Activated CD4-positive, CD25-positive, alpha-beta regulatory T cell treated with anti-CD3 and anti-CD28 coated beads, Interleukin-2, amount 50 U/mL, for 72 hours (primary cell): ENCODE measurements at regions not wholly inside any gene's neighbourhood (a gene's known extent, or its start where the extent isn't known, plus 50 kb on each side); places are given as distances from the start of the nearest gene placed in this dataset.
A peak's percentile ranks its signal among the peaks of the same experiment; 100 is the strongest.

ENCODE experiments used
- DNase-seq: peaks from one replicate; pipeline ENCODE4 v3.0.0; 2021

DNA sequence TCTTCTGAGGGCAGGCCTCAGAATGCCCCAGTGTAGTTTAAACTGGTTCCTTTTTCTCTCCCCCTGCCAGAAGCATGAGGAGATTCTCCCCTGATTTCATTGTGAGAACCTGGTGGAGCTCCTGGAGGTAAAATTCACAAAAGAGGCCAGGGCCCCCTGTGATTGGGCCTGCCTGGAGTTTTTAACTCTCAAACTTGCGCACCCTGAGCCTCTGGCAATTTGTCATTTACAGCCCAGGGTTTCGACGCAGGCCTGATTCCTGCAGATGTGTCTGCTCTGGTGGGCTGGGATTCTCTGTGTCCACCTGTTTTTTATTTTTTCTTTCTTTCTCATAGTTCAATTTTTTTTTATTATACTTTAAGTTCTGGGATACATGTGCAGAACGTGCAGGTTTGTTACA is 157.9 kb downstream of the ASB1 start:
- peak; percentile 4 for DNase-seq

DNA sequence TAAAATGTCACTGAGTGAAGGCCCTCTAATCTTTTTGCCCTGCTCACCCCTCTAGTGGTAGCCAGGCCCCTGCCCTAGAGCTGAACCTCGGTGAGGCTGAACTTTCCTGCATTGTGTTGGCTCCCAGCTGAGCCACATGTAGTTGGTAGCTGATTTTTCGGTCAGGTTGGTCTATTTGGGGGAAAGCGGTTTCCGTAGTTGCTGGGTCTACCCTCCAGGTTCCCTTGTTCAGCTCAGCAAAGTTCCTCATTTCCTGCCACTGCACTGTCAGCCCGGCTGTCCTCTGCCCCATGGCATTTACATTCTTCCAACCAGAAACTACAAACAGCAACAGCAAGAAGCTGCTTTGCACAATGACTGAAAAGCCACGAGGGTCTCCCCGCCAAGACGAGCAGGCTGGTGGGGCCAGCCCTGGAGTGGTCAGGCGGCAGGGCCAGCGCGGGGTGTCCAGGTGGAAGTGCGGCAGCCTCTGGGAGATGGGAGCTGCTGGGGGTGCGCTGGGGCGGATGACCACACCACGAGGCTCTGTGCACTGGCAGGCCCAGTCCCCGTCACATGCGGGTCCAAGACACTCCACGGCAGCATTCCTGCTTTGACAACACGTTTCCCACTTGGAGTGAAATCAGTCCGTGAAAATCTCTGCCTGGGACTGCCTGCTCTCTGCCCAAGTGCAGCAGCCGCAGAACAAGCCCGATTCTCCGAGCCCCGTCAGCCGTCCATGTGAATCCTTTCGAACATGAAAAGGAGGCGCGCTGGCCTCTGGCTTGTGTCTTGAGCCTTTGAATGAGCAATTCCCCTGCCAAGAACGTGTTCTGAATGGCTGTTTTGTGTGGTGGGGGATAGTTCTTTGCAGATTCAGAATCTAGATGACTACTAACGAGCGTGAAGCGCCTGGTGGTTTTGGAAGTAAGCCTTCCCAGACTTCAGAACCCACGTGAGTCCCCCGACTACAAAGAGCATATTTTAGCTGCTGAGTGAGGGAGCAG is 159.4 kb downstream of the ASB1 start:
- DNase-seq, result no peak

DNA sequence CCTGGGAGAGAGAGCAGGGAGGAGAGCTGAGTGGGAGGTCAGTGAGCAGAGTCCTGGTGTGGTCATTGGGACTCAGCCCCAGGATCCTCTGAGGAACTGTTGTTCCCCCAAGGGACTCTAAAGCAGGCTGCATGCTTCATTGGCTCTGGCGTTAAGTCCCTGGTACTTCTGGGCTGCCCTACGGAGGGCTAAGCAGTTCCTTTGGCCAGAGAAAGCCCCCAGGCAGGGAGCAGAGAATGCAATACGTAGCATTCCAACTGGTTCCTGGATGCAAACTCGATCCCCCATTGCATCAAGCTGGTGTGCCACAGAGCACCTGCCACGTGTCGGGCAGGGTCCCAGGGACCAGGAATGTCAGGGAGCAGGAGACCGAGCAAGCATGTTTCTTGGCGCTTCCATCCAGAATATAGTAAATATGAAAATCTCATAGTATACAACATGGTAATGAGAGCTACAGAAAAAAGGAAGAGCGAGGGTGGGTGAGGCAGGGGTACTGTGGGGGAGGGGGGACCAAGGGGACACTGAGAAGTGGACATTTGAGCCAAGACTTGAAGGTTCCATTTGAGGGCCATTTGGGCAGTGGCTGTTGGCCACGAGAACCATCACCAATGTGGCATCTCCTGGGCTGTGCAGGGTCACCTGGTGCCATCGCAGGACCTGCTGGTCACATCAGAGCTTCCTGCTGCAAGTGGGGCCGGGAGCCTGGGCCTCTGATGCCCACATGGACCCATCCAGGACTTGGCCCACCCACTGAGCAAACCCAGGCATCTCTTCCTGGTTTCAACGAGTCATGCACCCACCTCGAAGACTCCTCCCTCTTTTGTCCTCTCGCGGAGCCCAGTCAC is 160.4 kb downstream of the ASB1 start:
- peak; percentile 5 for DNase-seq

DNA sequence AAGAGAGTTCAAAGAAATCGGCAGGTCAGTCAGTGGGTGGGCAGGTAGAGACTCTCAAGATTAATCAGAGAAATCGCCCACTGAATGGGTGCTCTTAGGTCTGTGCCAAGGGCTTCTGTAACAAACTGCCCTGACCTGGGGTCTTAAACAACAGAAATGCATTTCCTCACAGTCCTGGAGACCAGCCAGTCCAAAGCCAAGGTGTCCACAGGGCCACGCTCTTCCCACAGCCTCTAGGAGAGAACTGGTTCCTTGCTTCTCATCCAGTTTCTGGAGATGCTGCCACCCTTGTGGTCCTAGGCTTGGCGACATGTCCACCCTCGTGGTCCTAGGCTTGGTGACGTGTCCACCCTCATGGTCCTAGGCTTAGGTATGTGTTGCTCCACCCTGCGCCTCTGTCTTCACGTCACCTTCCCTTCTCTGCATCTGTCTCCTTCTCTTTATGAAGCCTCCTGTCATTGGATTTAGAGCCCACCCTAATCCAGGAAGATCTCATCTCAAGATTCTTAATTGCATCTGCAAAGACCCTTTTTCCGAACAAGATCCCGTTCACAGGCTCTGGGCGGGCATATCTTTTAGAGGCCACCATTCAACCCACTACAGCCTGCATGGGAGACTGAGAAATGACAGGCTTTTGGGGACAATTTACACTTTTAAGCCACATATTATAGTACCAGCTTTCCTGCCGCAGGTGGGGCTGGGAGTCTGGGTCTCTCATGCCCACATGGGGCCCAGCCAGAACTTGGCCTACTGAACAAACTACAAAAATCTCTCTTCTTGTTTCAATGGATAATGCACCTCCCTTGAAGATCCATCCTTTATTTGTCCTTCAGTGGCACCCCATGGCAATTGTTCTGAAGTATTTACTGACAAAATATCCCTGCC is 161.3 kb downstream of the ASB1 start:
- DNase-seq, result peak; percentile 12

DNA sequence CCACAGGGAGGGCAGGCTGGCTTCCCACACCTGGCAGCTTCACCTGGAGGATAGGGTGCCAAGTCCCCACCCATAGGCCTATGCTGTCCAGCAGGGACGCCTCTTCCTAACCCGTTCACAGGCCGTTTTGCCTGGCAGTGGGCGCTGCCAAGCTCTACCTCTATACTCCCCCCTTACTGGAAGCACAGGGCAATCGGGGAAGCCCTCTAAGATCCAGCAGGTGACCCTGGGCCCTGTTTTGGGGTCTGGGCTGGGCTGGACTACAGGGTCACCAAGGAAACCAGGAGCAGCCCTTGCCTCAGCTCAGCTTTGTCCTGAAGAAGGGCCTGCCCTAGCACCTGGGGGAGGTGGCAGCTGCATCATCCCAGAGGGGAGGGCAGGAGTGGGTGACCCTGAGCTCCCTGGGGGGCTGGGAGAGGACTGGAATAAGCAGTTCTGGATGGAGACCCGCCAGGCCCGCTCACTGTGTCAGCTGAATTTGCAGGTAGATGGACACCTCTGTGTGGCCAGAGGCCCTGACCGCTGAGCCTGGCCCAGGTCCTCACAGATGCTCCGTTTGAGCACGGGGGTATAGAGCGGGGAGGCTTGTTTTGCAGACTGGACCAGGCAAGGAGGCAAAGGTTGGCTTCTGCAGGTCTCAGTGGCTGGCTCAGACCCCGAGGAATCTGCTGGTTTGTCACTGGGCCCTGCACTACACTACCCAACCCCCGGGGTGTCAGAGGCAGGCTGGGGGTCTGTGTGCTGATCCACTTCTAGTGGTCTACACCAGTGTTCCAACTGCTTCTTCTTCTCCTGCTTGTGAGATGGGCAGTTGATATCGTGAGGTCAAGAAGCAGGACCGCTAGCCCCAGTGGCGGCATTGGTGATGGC is 163.1 kb downstream of the ASB1 start:
- peak; percentile 15 for DNase-seq

DNA sequence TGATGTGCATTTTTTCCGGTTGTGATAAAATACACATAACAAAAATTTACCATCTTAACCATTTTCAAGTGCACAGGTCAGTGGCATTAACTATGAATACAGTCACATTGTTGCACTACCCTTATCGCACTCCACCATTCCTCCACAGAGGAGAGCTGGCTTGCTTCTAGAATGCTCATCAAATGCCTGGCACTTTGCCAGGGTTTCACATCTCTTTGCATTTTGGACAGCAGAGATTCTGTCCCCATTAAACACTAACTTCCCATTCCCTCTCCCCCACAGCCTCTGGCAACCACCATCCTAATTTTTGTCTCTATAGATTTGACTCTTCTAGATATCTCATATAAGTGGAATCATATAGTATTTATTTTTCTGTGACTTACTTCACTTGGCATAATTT is 165.0 kb downstream of the ASB1 start:
- no peak for DNase-seq

DNA sequence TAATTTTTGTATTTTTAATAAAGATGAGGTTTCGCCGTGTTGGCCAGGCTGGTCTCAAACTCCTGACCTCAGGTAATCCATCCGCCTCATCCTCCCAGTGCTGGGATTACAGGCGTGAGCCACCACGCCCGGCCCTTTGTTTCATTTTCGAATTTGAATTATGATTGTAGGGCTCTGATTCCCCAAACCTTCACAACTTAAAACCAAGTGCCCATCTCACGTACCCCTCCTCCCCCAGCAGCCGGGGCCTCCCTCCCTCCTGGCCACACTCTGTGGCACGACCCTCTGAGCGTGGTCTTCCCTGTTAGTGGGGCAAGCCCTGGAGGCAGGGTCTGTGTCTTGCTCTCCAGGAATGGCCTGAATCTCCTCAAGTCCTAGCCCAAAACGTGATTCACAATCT is 166.5 kb downstream of the ASB1 start:
- DNase-seq, result no peak

DNA sequence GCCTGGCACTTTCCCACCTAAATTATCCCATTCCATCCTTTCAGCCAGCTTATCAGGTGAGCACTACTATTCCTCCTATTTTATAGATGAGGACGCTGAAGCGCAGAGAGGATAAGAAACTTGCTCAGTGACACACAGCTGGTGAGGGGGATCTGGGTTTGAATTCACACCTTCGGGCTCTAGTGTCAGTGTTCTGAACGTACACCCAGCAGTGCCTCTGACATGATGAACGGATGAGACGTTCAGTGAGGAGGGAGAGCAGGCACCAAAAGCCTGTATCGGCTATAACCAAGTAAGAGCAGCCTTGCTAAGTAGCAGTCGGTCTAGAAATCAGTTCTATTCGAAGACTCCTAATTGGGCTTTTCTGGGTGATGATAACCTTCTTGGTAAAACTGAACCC is 167.0 kb downstream of the ASB1 start:
- DNase-seq, result no peak

DNA sequence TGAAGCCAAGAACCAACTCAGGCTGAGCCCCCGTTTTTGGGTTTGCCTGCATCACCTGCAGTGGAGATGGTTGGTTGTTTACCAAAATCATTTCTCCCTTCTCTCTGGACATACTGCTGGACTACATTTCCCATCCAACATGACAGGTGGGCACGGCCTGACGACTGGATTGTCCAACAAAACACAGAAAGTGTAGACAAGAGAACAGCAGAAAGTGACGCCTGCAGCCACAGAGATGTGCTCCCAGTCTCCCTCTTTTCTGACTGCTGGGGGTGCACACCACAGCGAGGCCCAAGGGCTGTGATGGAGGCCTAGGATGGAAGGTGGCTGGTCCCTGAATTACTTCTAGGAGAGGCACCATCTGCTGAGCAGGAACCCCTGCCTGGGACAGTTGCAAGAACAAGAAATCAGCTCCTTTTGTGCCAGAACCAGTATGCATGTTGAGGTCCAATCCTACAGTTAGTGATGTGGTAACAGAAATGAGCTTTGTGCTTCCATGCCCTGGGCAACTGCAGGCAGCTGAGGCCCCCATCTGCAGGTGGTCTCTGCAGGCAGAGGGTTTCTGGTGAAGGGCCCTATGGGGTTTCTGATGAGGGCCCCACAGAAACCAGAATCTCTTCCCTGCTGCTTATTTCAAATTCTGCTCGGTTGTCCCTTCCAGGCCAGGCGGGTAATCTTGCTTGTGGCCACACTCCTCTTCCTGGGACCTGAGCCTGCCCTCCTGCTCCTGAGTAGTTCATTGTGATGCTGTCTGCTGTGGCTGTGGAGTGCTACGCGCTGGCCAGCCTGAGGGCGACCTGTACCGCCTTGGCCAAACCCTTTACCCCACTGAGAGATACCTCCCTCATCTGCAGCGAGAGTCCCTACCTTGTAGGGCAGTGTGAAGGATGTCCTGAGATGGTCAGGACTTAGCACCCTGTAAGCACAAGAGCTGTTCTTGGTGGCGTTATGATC is 168.3 kb downstream of the ASB1 start:
- DNase-seq, result no peak

DNA sequence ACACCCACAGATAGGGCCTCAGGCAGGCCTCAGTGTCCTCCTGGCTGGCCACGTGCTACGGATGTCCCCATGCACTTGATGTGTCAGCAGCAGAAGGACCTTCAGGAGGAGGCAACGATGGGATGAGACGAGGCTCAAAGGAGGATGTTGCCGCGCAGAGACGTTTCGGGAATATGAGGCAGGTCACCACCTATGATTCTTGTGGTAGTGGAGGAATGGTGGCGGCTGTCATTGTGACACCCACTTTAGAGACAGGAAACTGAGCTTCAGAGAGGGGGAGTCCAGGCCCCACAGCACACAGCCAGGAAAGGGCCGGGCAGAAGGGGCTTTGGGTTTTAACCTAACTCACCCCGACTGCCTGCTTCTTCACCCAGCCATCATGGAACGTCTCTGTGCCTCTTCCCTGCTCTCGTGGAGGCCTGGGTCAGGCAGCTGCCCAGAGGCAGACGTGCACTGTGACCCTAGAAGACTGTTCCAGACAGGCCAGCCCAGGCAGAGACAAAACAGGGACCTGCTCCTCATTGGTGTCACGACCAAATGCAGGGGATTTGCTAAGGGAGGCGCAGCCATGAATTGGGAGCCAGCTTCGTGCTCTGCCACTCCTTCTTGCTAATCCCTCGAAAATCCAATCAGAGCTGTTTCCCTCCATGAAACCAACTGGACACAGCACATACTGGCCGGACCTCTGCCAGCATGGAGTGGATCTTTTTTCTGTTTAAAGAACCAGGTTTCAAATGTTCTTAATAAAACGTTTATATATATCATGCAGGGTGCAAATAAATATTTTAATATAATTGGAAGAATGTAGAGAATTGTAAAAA is 169.2 kb downstream of the ASB1 start:
- no peak for DNase-seq

DNA sequence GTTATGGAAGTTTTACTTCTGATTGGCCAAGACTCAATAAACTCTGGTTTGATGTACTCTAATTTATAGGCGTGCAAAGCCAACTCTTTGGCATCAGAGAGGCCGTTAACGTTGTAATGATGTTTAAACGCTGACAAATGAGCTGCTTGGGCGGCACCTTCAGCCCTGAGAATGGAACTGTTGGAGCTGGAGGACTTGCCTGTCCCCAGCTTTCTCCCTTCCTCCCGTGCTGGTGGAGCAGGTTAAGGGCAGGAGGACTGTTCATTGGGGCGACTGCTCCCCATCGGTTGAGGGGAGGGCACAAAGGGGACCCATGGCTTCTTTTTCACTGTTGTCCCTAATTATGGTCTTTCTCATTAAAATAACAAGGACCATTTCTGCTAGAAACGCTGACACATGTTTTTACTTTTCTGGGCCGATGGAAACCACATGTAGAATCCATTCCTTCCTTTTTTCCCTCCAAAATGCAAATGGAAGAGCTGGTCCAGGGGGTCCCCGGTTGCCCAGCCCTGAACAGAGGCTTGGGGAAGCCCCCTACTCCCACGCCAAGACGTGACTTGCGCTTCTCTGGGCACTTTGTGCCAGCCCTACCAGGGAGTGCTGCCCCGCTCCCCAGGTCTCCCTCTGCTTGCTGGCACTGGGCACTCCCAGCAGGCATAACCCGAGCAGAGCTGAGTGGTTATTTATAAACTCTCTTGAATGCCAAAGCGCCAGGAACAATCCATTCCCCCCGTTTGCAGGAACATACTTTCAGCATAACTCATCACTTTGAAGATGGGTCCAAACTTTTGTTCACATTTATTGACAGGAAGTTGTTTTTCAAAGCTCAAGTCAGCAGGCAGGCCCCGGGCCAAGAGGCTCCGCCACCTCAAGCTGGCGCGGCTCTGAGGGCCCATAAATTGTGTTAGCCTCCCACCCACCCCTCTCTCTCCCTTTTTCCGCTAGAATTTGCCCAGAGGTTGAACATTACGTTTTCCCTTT is 170.1 kb downstream of the ASB1 start:
- no peak for DNase-seq

DNA sequence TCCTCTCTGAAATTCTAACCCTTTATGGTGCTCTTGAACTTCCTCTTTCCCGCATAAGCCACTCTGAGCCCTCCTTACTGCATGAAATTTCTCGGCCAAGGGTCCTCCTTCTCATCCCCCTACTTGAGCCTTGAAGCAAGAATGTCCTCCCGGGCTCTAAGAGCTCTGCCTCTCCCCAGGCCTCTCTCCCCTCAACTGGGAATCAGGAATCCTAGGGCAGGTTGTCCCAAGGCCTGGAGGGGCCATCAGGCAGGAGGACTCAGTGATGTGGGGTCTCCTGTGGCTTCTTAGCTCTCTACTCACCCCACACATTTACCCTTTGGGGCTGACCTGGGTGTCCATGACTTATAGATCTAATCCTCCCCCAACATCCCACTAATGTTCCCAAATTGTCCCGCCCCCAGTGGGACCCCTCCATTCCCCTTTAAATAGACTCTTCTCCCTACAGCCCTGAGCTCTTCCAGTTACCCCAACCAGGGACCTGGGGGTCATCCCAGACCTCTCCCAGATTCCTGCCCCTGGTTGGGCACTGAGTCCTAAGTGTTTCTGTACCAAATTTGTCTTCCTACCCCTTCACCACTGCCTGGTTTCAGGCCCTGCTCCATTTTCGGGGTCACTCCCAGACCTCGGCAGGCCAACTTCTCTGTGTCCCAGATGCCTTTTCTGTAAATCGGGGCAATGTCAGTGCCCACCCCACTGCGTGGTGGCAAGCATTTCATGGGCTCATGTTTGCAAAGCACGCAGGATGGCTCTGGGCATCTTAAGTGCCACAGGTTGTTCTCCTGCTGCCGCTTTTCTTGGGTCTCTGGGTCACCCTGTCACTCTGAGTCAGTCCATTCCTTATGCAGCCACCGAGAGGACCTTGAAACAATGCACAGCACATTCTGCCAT is 171.2 kb downstream of the ASB1 start:
- no peak for DNase-seq

DNA sequence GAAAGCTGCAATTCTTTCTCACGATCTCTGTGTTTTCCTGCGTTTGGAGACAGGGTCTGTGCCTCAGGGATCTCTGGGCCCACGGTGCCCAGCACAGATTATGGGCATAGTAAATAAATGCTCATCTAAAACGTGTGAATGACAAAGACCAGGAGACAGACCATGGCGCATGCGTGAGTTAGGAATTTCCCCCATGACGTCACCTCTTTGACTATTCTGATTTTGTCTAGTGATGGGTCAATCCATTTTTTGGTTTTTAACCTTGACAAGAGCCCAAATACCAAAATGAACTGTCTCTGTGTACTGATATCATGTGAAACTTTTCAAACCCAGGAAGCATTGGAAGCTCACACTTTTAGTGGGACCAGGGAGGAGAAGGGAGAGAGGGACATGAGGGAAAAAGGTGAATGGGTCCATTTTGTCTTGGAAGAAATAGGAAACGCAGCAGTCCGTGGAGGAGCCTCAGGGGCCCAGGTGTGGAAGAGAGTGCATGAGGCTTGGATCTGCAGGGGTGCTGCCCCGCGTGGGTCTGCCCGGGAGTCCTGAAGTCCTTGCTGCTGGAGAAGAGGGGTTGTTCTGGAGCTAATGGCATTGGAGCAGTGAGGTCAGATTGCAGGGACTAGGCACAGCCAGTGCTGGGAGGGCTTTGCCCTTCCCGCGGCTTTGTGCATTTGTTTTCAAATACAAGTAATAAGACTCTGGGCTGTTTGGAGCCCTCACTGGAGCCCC is 172.2 kb downstream of the ASB1 start:
- DNase-seq, result no peak

DNA sequence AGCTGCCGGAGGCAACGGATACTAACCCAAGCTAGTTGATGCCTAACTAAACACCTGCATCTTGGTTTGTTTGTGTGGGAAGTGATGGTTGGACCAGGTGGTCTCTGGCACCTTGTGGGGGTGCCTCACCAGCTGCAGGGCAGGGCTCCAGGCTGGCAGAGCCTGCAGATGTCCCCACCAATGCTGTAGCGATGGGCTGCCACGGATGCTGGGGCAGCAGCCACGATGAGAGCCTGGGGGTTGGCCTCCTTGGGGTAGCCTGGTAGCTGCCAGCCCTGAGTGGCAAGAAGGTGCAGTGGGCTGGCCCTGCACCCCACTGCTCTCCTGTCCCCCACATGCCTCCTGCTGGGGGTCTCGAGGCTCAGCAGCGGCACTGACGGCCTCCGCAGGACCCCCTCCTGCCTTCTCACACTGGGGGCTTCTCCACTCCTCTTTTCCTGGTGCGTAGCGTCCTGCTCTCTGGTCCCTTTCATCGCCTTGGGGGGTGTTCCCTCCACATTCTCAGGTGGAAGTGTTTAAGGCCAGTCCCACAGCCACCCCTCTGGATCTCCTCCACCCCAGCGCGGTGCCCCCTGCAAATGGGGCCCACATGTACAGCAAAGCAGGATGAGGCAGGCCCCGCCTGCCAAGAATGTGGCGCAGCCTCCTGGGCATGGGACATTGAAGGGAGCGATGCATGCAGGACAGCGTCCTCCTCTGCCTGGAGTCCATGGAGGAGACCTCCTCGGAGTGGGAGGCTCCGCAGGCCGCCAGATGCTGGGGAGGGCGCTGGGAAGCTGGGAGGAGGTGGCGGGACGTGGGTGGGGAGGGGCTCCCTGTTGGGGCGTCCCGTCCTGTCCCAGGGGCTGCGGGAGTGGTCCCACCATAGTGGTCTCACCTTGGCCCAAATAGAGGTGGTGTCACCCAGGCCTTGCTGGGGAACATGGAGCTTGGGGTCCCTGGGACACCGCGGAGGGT is 173.1 kb downstream of the ASB1 start:
- DNase-seq, result no peak
